ENCODE measurements at regions not wholly inside any gene's neighbourhood (a gene's known extent, or its start where the extent isn't known, plus 50 kb on each side); places are given as distances from the start of the nearest gene placed in this dataset.

- no peak for TF ChIP-seq USF2 (CRISPR knock-in tag; IDR thresholded peaks at IDR 0.05)
- no peak for TF ChIP-seq GABPB1 (CRISPR knock-in tag; IDR thresholded peaks at IDR 0.05)
- no peak for TF ChIP-seq SMAD4 (CRISPR knock-in tag; IDR thresholded peaks at IDR 0.05)
- no peak for TF ChIP-seq NR2C2 (CRISPR knock-in tag; IDR thresholded peaks at IDR 0.05)
- TF ChIP-seq MYBL2 (CRISPR knock-in tag; IDR thresholded peaks at IDR 0.05) = no peak
- no peak for TF ChIP-seq ESRRA (CRISPR knock-in tag; IDR thresholded peaks at IDR 0.05; ENCODE audit: borderline replicate concordance)
- no peak for TF ChIP-seq CTCF (IDR thresholded peaks at IDR 0.05)
- TF ChIP-seq TEAD4 (CRISPR knock-in tag; IDR thresholded peaks at IDR 0.05) = no peak
- no peak for TF ChIP-seq CREB1 (CRISPR knock-in tag; IDR thresholded peaks at IDR 0.05)
- TF ChIP-seq MAX (CRISPR knock-in tag; IDR thresholded peaks at IDR 0.05) = no peak
- TF ChIP-seq NR1H2 (CRISPR knock-in tag; IDR thresholded peaks at IDR 0.05) = no peak
Observed at GRCh38 chr12:16691624-16692023, 85.7 kb upstream of the LMO3 start.
